Mucosa of rectum (tissue), 2 donors: ENCODE measurements at regions not wholly inside any gene's neighbourhood (a gene's known extent, or its start where the extent isn't known, plus 50 kb on each side); places are given as distances from the start of the nearest gene placed in this dataset.

ENCODE experiments used
- H3K27ac ChIP-seq, 2 donors: one replicate each; pipeline ENCODE4 v1.7.0; 2013; ENCODE audit warnings: inconsistent platforms in 2 of 2, low read depth in 2 of 2, low read length in 2 of 2
- H3K27me3 ChIP-seq, 2 donors: one replicate each; pipeline ENCODE4 v1.7.0; 2013; ENCODE audit warnings: low read length in 2 of 2; ENCODE audit not compliant: control insufficient read depth in 2 of 2, insufficient read depth in 2 of 2
- H3K36me3 ChIP-seq, 2 donors: one replicate each; pipeline ENCODE4 v1.7.0; 2013; ENCODE audit warnings: low read length in 2 of 2; ENCODE audit not compliant: control insufficient read depth in 2 of 2, insufficient read depth in 2 of 2
- H3K4me1 ChIP-seq, 2 donors: one replicate each; pipeline ENCODE4 v1.7.0; 2013; ENCODE audit warnings: low read length in 2 of 2, mild to moderate bottlenecking in 1 of 2; ENCODE audit not compliant: control insufficient read depth in 2 of 2, insufficient read depth in 2 of 2
- H3K4me3 ChIP-seq, 2 donors: one replicate each; pipeline ENCODE4 v1.7.0; 2013; ENCODE audit warnings: low read length in 2 of 2
- H3K9ac ChIP-seq, 2 donors: one replicate each; pipeline ENCODE4 v1.7.0; 2013; ENCODE audit warnings: low read length in 2 of 2, low read depth in 1 of 2, mild to moderate bottlenecking in 1 of 2
- H3K9me3 ChIP-seq, 2 donors: one replicate each; pipeline ENCODE4 v1.7.0; 2013; ENCODE audit warnings: low read length in 2 of 2; ENCODE audit not compliant: control insufficient read depth in 2 of 2
- donor health status: healthy.
- donor health status: Normal muscosa, but diverticular disease.

DNA sequence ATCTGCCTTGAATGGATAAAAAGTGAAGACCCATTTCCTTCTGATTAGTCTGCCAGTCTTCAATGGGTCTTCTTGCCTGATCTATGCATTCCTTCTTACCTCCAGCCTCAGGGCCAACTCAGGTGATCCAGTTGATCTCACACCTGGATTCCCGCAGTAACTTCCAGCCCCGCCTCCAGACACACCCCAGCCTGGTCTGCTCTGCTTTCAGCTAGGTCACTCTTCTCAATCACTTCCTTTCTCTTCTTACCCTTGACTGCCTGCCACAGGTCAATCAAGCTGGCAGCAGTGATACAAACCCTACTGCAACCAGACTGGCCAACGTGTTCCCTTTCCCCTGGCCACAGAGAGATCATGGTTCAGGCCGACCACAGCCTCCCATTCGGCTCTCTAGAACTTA, 263.6 kb downstream of the ZNF516 start:
- Histone ChIP-seq H3K4me1 (no peaks in the 10 kb centered on the region), H3K9ac (no peak overlapping the region), H3K36me3 (no peaks in the 10 kb centered on the region), H3K27me3 (no peaks in the 10 kb centered on the region), H3K4me3 (no peak overlapping the region), H3K9me3 (no peaks in the 10 kb centered on the region), H3K27ac (no peak overlapping the region)

DNA sequence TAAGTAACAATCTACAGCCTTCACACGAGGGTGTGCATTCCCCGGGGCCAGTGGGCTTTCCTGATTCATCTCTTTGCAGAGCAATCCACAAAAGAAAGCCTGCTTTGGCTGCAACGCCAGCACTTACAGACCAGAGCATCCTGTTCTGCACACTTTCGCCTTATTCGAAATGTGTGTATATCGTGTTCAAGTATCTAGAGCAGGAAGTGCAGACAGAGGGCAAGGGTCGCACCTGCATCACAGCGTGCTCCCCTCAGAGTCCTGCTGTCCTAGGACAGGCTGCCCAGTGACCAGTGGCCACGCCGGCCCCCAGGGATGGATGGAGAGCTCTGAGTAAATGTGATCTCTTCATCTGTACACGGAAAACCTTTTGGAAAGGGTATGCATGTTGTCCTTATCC, 264.3 kb downstream of the ZNF516 start:
- Histone ChIP-seq H3K4me3 (no peak overlapping the region), H3K27me3 (no peaks in the 10 kb centered on the region), H3K4me1 (no peaks in the 10 kb centered on the region), H3K9me3 (no peaks in the 10 kb centered on the region), H3K9ac (no peak overlapping the region), H3K36me3 (no peaks in the 10 kb centered on the region), H3K27ac (no peak overlapping the region)

DNA sequence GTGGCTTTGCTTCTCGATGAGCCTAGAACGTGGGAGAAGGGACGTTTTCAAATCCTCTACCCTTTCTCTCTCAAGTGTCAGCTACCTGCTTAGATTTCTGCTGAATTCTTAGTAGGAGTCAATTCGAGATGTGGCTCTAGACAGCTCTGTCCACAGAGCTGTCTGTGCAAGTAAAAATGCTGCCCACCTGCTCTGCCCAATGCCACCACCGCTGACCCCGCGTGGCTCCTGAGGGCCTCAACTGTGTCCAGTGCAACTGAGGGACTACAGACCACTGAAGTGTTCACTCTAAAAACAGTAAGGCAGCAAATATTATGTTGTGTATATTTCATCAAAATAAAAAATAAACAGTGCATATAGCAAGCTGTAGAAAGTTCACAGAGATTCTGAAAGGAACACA, 266.3 kb downstream of the ZNF516 start:
- Histone ChIP-seq H3K36me3 (no peaks in the 10 kb centered on the region), H3K9ac (no peak overlapping the region), H3K4me3 (no peak overlapping the region), H3K27me3 (no peaks in the 10 kb centered on the region), H3K27ac (no peak overlapping the region), H3K4me1 (no peaks in the 10 kb centered on the region), H3K9me3 (no peaks in the 10 kb centered on the region)

DNA sequence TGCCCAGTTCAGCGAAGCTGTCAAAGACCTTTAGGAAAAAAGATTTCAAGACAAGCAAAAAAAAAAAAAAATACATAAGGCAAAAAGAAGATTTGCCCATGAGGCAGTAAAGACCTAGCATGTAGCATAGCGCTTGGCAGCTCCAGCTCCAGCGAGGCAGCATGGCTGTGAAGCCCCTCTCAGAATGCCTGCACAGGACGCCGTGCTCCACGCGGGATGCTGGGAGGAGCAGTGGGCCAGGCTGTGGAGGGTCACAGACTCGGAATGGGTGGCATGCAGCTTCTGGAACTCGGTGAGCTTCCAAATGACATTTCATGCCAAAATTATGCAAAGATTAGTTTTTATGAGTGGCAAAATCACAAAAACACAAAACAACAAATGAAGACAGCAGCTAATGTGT, 267.3 kb downstream of the ZNF516 start:
- Histone ChIP-seq H3K27me3 (no peaks in the 10 kb centered on the region), H3K4me1 (no peaks in the 10 kb centered on the region), H3K36me3 (no peaks in the 10 kb centered on the region), H3K4me3 (no peak overlapping the region), H3K27ac (no peak overlapping the region), H3K9me3 (no peaks in the 10 kb centered on the region), H3K9ac (no peak overlapping the region)

DNA sequence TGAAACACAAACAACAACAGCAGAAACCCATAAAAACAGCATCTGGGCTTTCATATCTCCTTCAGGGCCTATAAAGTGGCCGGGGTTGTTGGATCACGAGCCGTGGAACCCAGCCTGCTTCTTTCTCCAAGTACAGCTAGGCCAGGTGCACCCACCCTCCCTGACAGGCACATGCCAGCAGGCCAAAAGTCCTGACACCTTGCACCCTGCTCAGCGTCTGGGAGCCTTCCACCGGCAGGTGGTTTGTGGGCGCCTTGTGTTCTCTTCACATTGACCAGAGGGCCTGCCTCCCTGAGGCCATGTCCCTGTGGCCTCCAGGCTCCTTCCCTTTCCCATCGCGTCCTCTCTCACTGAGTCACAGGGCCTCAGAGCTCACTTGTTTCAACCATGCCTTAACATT, 271.6 kb downstream of the ZNF516 start:
- Histone ChIP-seq H3K4me1 (no peaks in the 10 kb centered on the region), H3K27ac (no peak overlapping the region), H3K27me3 (no peaks in the 10 kb centered on the region), H3K4me3 (no peak overlapping the region), H3K9ac (no peak overlapping the region), H3K9me3 (no peaks in the 10 kb centered on the region), H3K36me3 (no peaks in the 10 kb centered on the region)

DNA sequence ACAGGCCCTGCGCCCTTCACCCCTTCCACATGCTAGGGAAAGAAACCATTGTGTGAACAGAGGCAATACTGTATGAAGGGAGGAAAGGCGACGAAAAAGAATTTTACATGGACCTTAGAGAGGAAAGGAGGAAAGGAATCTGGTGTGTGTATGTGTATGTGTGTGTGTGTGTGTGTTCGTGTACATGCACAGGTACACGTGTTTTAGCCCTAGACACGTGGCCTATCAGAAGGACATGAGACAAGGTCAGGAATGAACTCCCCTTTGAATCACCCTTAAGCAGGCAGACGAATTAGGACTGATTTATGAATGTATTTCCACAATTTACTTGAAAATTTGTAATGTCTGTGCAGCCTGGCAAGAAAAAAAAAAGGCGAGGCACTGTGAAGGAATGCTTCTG, 276.0 kb downstream of the ZNF516 start:
- Histone ChIP-seq H3K27ac (no peak overlapping the region), H3K9me3 (no peaks in the 10 kb centered on the region), H3K4me1 (no peaks in the 10 kb centered on the region), H3K4me3 (no peak overlapping the region), H3K27me3 (peaks cover 0 to 2% of the 10 kb centered on the region in 2 donors), H3K36me3 (no peaks in the 10 kb centered on the region), H3K9ac (no peak overlapping the region)

DNA sequence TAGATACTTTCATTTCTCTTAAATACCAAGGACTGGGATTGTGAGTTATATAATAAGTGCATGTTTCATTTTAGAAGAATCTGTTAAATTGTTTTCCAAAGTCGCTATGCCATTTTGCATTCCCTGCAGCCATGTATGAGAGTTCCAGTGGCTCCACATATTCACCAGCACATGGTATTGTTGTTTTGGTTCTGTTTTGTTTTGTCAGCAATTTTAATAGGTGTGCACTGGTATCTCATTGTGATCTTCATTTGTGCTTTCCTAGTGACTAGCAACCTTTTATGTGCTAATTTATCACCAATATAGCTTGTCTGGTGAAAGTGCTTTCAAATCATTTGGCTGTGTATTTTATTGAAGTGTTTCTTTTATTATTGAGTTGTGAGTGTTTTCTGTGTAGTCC, 278.9 kb downstream of the ZNF516 start:
- Histone ChIP-seq H3K9me3 (no peaks in the 10 kb centered on the region), H3K27ac (no peak overlapping the region), H3K4me3 (no peak overlapping the region), H3K9ac (no peak overlapping the region), H3K27me3 (peaks cover 0 to 2% of the 10 kb centered on the region in 2 donors), H3K36me3 (no peaks in the 10 kb centered on the region), H3K4me1 (no peaks in the 10 kb centered on the region)

DNA sequence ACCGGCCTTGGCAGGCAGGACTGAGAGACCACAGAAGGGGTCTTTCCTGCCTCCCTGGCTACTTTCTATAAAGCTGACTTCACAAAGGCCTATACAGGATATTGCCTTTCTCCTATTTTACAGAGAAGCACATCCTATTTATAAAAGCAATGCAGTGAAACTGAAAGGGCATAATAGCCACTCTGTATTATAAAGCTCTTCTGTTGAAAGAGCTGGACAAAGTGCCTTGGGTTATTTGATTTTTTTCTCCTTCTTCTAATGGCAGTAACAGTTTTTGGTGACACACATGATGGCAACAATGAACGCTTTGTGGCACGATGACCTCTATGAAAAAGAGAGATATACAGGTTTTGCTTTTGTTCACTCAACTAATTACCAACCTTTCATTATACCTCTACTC, 281.1 kb downstream of the ZNF516 start:
- Histone ChIP-seq H3K27ac (no peak overlapping the region), H3K36me3 (no peaks in the 10 kb centered on the region), H3K27me3 (peaks cover 0 to 2% of the 10 kb centered on the region in 2 donors), H3K4me3 (no peak overlapping the region), H3K9me3 (no peaks in the 10 kb centered on the region), H3K9ac (no peak overlapping the region), H3K4me1 (no peaks in the 10 kb centered on the region)

DNA sequence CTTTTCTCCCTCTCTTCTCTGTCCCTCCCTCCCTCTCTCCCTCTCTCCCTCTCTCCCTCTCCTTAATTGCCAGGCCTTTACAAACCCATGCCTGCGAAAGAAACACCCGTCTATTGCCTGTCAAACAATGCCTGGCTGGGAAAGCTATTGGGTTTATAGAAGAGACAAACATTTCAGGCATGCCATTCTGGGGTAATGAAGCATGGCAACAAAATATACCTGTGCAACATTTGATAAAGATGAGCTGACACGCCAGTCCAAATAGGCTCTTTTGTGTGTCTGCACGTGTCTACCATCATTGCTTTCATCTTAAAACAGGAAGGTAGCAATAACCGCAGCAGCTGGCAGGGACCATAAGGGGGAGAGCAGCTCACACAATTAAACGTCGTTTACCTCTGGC, 282.1 kb downstream of the ZNF516 start:
- Histone ChIP-seq H3K27ac (no peak overlapping the region), H3K9ac (no peak overlapping the region), H3K27me3 (peaks cover 0 to 2% of the 10 kb centered on the region in 2 donors), H3K36me3 (no peaks in the 10 kb centered on the region), H3K4me1 (no peaks in the 10 kb centered on the region), H3K9me3 (no peaks in the 10 kb centered on the region), H3K4me3 (no peak overlapping the region)

DNA sequence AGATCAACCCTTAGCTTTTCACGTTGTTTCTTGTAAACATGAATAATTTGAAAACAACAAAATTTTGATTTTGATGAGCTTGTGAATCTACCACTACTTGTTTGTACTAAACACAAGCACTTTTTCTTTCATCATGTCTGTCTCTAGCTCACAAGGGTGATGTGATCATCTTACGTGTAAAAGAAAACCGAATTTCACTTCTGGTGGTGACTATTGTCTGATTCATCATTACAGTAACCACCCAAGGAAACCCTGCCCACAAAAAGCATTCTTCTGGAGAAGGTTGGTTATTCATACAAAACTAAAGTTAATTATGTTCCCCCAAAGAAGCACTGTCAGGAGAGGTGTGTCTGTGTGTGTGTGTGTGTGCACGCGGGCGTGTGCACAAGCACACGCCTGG, 285.4 kb downstream of the ZNF516 start:
- no peaks in the 10 kb centered on the region for H3K36me3 ChIP-seq
- no peak overlapping the region for H3K4me3 ChIP-seq
- no peaks in the 10 kb centered on the region for H3K27me3 ChIP-seq
- H3K9me3 ChIP-seq = no peaks in the 10 kb centered on the region
- no peak overlapping the region for H3K27ac ChIP-seq
- no peak overlapping the region for H3K9ac ChIP-seq
- H3K4me1 ChIP-seq = no peaks in the 10 kb centered on the region

DNA sequence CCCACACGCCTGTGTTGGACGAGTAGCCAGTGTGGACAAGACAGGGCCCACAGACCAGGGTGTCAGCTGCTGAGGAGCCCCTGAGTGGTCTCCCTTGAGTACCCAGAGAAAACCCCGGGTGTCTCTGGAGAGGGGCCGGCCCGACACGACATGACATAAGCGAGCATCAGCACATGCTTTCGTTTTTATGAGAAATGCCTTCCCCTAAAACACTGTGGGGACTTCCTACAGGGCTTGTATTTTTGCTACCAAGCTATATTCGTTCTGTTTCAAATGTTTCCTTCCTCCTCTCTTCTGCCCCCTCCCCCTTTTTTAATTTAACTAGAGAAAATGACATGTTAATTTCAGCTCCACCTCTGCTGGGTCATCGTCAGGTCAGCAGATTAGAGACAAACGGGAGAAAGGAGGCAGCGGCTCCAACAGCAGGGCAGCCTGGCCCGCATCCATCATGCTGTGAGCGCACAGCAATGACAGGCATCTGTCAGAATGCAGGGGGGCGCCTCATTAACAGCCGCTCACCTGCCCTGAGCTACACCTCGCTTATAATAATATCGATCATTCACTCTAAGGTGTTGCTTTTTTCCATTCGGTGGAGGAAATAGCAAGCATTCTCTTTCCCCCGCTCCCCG, 286.2 kb downstream of the ZNF516 start:
- Histone ChIP-seq H3K9ac (no peak overlapping the region), H3K27ac (no peak overlapping the region), H3K4me3 (no peak overlapping the region), H3K36me3 (no peaks in the 10 kb centered on the region), H3K4me1 (no peaks in the 10 kb centered on the region), H3K9me3 (no peaks in the 10 kb centered on the region), H3K27me3 (no peaks in the 10 kb centered on the region)
